ENCODE measurements at regions not wholly inside any gene's neighbourhood (a gene's known extent, or its start where the extent isn't known, plus 50 kb on each side); places are given as distances from the start of the nearest gene placed in this dataset.

DNA sequence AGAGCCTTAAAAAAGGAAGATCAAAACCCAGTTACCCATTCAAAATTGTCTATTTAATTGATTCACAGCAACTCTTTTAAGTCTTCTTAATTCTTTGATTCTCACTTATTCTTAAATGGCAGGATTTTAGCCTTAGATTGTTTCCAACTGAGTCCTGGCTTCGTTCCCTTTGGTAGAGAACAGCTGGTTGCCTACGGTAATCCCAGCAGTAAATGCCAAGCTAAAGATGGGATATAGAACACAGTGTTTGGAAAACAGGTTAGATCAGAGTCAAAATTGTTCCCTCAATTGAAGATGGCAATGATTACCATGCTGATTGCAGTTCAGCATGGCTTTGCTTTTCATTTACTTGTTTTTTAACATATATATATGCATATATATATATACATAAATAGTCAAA, 300.9 kb downstream of the PYDC2 start:
- intact Hi-C loops (cut with micrococcal nuclease; ENCODE audit: unreplicated experiment), result loop anchor here (2.0 kb wide), 1 partner anchor 19 kb away; no protein-coding TSS in a partner anchor
- H3K4me1 Mint-ChIP-seq (ENCODE audit: low read depth, unreplicated experiment), result no peaks in the 10 kb centered on the region

DNA sequence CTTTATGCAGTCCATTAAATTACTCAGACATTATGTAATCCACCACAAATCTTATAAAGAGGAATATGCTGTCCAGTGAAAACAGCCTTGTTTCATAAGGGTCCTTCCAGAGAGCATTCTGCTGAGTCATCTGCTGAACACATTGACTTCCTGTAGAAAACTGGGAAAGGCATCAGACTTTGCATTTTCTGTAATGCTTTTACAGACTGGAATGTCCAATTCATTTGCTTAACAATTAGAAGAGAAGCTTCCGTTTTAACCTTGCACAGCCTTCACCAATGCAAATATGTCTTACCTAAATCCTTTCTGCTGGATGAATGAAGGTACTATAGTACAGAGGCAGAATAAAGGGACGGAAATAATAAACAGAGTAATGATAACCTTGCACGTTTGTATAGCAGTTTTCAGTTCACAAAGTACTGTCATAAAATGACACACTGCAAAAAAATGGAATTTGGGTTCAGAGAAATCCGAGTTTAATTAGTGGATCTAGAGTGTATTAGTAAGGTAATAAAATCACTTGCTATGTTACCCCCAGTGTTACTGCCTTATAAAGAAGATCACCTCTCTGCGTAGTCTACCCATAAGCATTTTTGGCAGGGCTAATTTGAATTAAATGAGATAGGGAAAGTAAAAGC, 301.5 kb downstream of the PYDC2 start:
- no peaks in the 10 kb centered on the region for H3K36me3 ChIP-seq (ENCODE audit: control insufficient read depth, insufficient read depth, low read length)
- intact Hi-C loops (cut with micrococcal nuclease; ENCODE audit: unreplicated experiment), result loop anchor here (2.0 kb wide), 1 partner anchor 20 kb away; no protein-coding TSS in a partner anchor
- Mint-ChIP-seq H3K36me3 (ENCODE audit: insufficient read depth, unreplicated experiment) (no peaks in the 10 kb centered on the region), H3K4me1 (ENCODE audit: low read depth, unreplicated experiment) (no peaks in the 10 kb centered on the region), H3K4me3 (ENCODE audit: unreplicated experiment) (no peak overlapping the region), H3K27ac (ENCODE audit: unreplicated experiment) (peak overlapping the region; percentile 57), H3K27me3 (ENCODE audit: insufficient read depth, unreplicated experiment) (no peaks in the 10 kb centered on the region), H3K9me3 (ENCODE audit: unreplicated experiment) (peaks cover 27% of the 10 kb centered on the region)
- H3K9me3 ChIP-seq, result 0 out of 2 replicates have a peak, but pooled peaks cover 3% of the 10 kb centered on the region
- ChIA-PET POLR2A (no interaction called here), CTCF (no interaction called here)
- H3K4me1 ChIP-seq, result peaks cover 12% of the 10 kb centered on the region
- TF ChIP-seq, protein P1, sequence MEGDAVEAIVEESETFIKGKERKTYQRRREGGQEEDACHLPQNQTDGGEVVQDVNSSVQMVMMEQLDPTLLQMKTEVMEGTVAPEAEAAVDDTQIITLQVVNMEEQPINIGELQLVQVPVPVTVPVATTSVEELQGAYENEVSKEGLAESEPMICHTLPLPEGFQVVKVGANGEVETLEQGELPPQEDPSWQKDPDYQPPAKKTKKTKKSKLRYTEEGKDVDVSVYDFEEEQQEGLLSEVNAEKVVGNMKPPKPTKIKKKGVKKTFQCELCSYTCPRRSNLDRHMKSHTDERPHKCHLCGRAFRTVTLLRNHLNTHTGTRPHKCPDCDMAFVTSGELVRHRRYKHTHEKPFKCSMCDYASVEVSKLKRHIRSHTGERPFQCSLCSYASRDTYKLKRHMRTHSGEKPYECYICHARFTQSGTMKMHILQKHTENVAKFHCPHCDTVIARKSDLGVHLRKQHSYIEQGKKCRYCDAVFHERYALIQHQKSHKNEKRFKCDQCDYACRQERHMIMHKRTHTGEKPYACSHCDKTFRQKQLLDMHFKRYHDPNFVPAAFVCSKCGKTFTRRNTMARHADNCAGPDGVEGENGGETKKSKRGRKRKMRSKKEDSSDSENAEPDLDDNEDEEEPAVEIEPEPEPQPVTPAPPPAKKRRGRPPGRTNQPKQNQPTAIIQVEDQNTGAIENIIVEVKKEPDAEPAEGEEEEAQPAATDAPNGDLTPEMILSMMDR (IDR thresholded peaks at IDR 0.05; ENCODE audit: insufficient read depth in 1 of 2, low read depth in 1 of 2, low read length in 1 of 2, severe bottlenecking in 1 of 2, unreplicated experiment in 1 of 2), result no peak
- H3K4me3 ChIP-seq (ENCODE audit: low read depth, low read length), result no peak overlapping the region
- no peaks in the 10 kb centered on the region for H3K27me3 ChIP-seq (replicated peaks; ENCODE audit: control insufficient read depth, insufficient read depth, low read length)
- no peak for DNase-seq
- no TSS peak for BruUV-seq (replicated peaks)

More for the DNA sequence above, 300.9 kb downstream of the PYDC2 start:
- POLR2A ChIA-PET, result no interaction called here
- peak overlapping the region; percentile 57 for H3K27ac Mint-ChIP-seq (ENCODE audit: unreplicated experiment)
- peaks cover 26% of the 10 kb centered on the region for H3K9me3 Mint-ChIP-seq (ENCODE audit: unreplicated experiment)
- no peaks in the 10 kb centered on the region for H3K36me3 Mint-ChIP-seq (ENCODE audit: insufficient read depth, unreplicated experiment)
- no peaks in the 10 kb centered on the region for H3K27me3 Mint-ChIP-seq (ENCODE audit: insufficient read depth, unreplicated experiment)
- DNase-seq, result no peak
- H3K4me3 ChIP-seq (ENCODE audit: low read depth, low read length), result no peak overlapping the region
- TF ChIP-seq, protein P1 (IDR thresholded peaks at IDR 0.05; ENCODE audit: insufficient read depth in 1 of 2, low read depth in 1 of 2, low read length in 1 of 2, severe bottlenecking in 1 of 2, unreplicated experiment in 1 of 2), result no peak
- BruUV-seq (replicated peaks), result no TSS peak
- CTCF ChIA-PET, result no interaction called here
- H3K27me3 ChIP-seq (replicated peaks; ENCODE audit: control insufficient read depth, insufficient read depth, low read length), result no peaks in the 10 kb centered on the region
- H3K36me3 ChIP-seq (ENCODE audit: control insufficient read depth, insufficient read depth, low read length), result no peaks in the 10 kb centered on the region
- 0 out of 2 replicates have a peak, but pooled peaks cover under 1% of the 10 kb centered on the region for H3K9me3 ChIP-seq
- peaks cover 12% of the 10 kb centered on the region for H3K4me1 ChIP-seq
- H3K4me3 Mint-ChIP-seq (ENCODE audit: unreplicated experiment), result no peak overlapping the region

DNA sequence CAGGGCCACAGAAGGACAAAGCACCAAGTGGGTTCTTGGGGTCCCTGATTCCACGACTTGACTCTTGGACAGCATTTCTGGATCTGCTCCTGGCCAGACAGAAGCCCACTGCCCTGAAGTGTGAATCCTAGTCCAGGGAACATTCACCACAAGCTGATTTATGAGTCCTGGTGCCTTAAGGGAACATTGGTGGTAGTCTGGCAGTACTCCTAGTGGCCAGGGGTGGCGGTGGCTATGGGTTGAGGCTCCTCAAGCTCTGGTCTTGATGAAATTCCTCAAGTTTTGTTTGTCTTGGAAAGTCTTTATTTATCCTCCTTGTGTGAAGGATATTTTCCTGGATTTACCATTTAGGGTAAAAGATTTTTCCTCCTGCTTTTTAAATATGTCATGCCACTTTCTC, 307.5 kb downstream of the PYDC2 start:
- Histone ChIP-seq H3K4me3 (ENCODE audit: low read depth, low read length) (no peak overlapping the region), H3K36me3 (ENCODE audit: control insufficient read depth, insufficient read depth, low read length) (no peaks in the 10 kb centered on the region), H3K27me3 (replicated peaks; ENCODE audit: control insufficient read depth, insufficient read depth, low read length) (no peaks in the 10 kb centered on the region), H3K4me1 (no peaks in the 10 kb centered on the region), H3K9me3 (peaks cover 14% of the 10 kb centered on the region)
- no peak overlapping the region for H3K4me3 Mint-ChIP-seq (ENCODE audit: unreplicated experiment)
- H3K4me1 Mint-ChIP-seq (ENCODE audit: low read depth, unreplicated experiment), result no peaks in the 10 kb centered on the region
- no peak for DNase-seq
- ChIA-PET CTCF (no interaction called here), POLR2A (no interaction called here)
- H3K9me3 Mint-ChIP-seq (ENCODE audit: unreplicated experiment), result peaks cover 23% of the 10 kb centered on the region
- intact Hi-C loops (cut with micrococcal nuclease; ENCODE audit: unreplicated experiment), result no loop called here
- no peak overlapping the region for H3K27ac Mint-ChIP-seq (ENCODE audit: unreplicated experiment)
- H3K27me3 Mint-ChIP-seq (ENCODE audit: insufficient read depth, unreplicated experiment), result no peaks in the 10 kb centered on the region
- peaks cover 6% of the 10 kb centered on the region for H3K36me3 Mint-ChIP-seq (ENCODE audit: insufficient read depth, unreplicated experiment)
- TF ChIP-seq, protein P1 (IDR thresholded peaks at IDR 0.05; ENCODE audit: insufficient read depth in 1 of 2, low read depth in 1 of 2, low read length in 1 of 2, severe bottlenecking in 1 of 2, unreplicated experiment in 1 of 2), result no peak
- BruUV-seq (replicated peaks), result no TSS peak
